Neuron (in vitro differentiated cells): ENCODE measurements at regions not wholly inside any gene's neighbourhood (a gene's known extent, or its start where the extent isn't known, plus 50 kb on each side); places are given as distances from the start of the nearest gene placed in this dataset.
"Not testable (repeated sequence)": the region's sequence is repeated elsewhere in the genome, so short reads cannot be mapped to it uniquely, and the experiment has no call there.

Experiments
- H2AFZ ChIP-seq: one replicate; pipeline ENCODE4 v1.6.1; 2013; ENCODE audit warnings: low read depth, mild to moderate bottlenecking, inconsistent platforms, low read length, moderate library complexity
- H3K27me3 ChIP-seq: one replicate; pipeline ENCODE4 v1.6.1; 2013; ENCODE audit warnings: low read length; ENCODE audit not compliant: insufficient read depth
- H3K36me3 ChIP-seq: one replicate; pipeline ENCODE4 v1.6.1; 2013; ENCODE audit warnings: low read length; ENCODE audit not compliant: insufficient read depth
- H3K4me1 ChIP-seq: one replicate; pipeline ENCODE4 v1.6.1; 2013; ENCODE audit warnings: low read length; ENCODE audit not compliant: insufficient read depth
- H3K4me3 ChIP-seq: 2 replicates; pipeline ENCODE4 v1.5.1; 2013; ENCODE audit warnings: mild to moderate bottlenecking, low read length, moderate library complexity
- H3K9me3 ChIP-seq: one replicate; pipeline ENCODE4 v1.6.1; 2013; ENCODE audit warnings: low read length

DNA sequence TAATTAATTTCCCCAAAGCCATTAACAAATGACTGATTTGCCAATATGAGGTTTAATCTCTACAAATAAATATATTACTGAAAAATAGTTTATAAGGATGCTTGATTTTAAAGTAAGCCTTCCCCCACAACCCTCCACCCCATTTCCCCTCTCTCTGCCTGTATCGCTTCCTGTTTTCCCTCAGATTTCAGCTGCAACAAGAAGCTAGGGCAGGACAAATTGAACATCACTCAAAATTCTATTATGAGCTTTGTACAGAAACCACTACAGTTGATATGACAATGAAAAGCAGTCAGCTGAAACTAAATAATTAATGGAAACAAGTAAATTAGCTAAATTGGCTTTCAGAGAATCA is 109.0 kb upstream of the SP4 start:
- Histone ChIP-seq H3K4me3 (no peak overlapping the region), H3K4me1 (peaks cover 4% of the 10 kb centered on the region), H3K36me3 (no peaks in the 10 kb centered on the region), H3K27me3 (no peaks in the 10 kb centered on the region), H3K9me3 (no peaks in the 10 kb centered on the region), H2AFZ (no peak overlapping the region)

DNA sequence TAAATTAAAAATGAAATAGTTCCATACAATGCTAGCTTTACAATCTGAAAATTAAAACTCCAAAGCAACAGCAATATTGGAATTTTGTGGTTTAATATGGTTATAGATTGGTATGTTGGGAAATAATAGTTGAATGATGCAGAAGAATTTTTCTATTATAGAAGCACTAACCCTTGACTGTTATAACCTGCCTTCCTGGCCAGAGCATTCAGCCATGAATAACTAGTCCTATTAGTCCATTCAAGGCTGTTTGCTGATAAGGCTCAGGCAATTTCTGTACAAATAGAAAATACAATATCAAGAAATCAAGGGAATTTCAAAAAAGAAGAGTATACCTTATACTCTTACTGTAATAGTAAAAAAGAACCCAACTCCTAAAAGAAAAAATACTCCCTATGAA is 101.6 kb upstream of the SP4 start:
- no peak overlapping the region for H3K4me3 ChIP-seq
- no peaks in the 10 kb centered on the region for H3K4me1 ChIP-seq
- H3K27me3 ChIP-seq, result no peaks in the 10 kb centered on the region
- H3K9me3 ChIP-seq, result no peaks in the 10 kb centered on the region
- H3K36me3 ChIP-seq, result no peaks in the 10 kb centered on the region
- no peak overlapping the region for H2AFZ ChIP-seq

DNA sequence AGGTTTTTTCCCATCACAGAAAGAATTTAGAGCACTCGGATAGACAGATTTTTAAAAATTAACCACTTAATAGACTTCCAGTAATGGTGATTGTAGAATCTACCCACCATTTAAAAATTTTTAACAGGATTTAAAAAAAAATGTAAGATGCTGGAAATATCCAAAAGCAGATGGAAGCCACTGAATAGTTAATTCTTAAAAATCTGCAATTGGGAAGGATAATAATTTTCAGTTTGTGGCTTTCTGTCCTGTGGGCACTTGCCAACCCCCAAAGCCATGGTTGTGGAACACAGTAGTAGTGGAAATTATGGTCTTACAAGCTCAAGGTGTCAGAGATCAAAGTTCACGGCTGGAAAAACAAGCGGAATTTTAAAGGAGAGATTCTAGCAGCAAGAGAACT is 101.0 kb upstream of the SP4 start:
- Histone ChIP-seq H3K4me3 (no peak overlapping the region), H3K27me3 (no peaks in the 10 kb centered on the region), H3K36me3 (no peaks in the 10 kb centered on the region), H3K4me1 (no peaks in the 10 kb centered on the region), H3K9me3 (no peaks in the 10 kb centered on the region), H2AFZ (no peak overlapping the region)

- Histone ChIP-seq H3K27me3 (no peaks in the 10 kb centered on the region), H3K4me1 (no peaks in the 10 kb centered on the region), H3K4me3 (no peak overlapping the region), H3K9me3 (no peaks in the 10 kb centered on the region), H2AFZ (no peak overlapping the region), H3K36me3 (no peaks in the 10 kb centered on the region)
Observed at GRCh38 chr7:21327422-21328409, 100.2 kb upstream of the SP4 start.

GRCh38 chr7:21330462-21331178 is 97.3 kb upstream of the SP4 start:
- H3K4me3 ChIP-seq, result no peak overlapping the region
- H3K9me3 ChIP-seq, result no peaks in the 10 kb centered on the region
- H2AFZ ChIP-seq, result no peak overlapping the region
- H3K4me1 ChIP-seq, result no peaks in the 10 kb centered on the region
- H3K27me3 ChIP-seq, result no peaks in the 10 kb centered on the region
- H3K36me3 ChIP-seq, result no peaks in the 10 kb centered on the region

DNA sequence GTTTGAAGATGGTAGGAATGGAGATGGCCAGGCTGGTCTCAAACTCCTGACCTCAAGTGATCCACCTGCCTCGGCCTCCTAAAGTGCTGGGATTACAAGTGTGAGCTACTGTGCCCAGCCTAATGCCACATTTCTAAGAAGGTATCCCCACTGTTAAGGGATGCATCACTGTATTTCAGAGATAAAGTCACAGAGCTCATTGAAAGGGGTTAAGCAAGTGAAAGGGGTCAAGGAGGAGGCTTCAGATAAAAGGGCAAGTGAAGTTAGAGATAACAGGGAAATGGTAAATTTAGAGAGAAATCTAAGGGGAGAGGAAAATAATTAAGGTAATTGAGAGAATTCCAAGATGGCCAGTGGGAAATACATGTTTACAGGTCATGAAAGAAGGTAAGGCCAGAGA is 93.0 kb upstream of the SP4 start:
- no peaks in the 10 kb centered on the region for H3K36me3 ChIP-seq
- no peaks in the 10 kb centered on the region for H3K4me1 ChIP-seq
- H2AFZ ChIP-seq, result no peak overlapping the region
- no peaks in the 10 kb centered on the region for H3K27me3 ChIP-seq
- H3K9me3 ChIP-seq, result no peaks in the 10 kb centered on the region
- H3K4me3 ChIP-seq, result no peak overlapping the region

DNA sequence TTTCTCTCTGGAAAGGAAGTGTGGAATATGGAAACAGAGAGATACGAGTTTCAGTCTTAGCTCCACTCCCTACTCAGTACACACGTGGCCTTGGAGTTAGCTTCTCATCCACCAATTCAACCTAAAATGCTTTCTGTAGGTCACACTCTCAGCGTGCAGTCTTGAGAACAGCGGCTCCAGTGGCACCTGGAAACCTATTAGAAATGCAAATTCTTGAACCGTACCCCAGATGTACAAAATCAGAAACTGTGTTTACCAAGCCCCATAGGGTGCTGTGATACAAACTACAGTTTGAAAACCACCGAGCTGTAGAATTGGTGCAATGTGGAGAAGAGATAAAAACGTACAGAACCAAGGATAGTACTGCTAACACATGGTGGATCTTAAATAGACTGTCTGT is 91.1 kb upstream of the SP4 start:
- H2AFZ ChIP-seq, result no peak overlapping the region
- no peaks in the 10 kb centered on the region for H3K36me3 ChIP-seq
- H3K9me3 ChIP-seq, result no peaks in the 10 kb centered on the region
- H3K4me1 ChIP-seq, result no peaks in the 10 kb centered on the region
- H3K27me3 ChIP-seq, result no peaks in the 10 kb centered on the region
- no peak overlapping the region for H3K4me3 ChIP-seq

- Histone ChIP-seq H3K27me3 (no peaks in the 10 kb centered on the region), H3K4me3 (no peak overlapping the region), H2AFZ (no peak overlapping the region), H3K4me1 (no peaks in the 10 kb centered on the region), H3K9me3 (no peaks in the 10 kb centered on the region), H3K36me3 (no peaks in the 10 kb centered on the region)
Observed at GRCh38 chr7:21338728-21339164, 89.1 kb upstream of the SP4 start.

- H3K4me3 ChIP-seq, H3K4me1 ChIP-seq, H2AFZ ChIP-seq, H3K9me3 ChIP-seq, H3K27me3 ChIP-seq, H3K36me3 ChIP-seq: not testable (repeated sequence)
Observed at GRCh38 chr7:21344900-21345299, 83.0 kb upstream of the SP4 start.

DNA sequence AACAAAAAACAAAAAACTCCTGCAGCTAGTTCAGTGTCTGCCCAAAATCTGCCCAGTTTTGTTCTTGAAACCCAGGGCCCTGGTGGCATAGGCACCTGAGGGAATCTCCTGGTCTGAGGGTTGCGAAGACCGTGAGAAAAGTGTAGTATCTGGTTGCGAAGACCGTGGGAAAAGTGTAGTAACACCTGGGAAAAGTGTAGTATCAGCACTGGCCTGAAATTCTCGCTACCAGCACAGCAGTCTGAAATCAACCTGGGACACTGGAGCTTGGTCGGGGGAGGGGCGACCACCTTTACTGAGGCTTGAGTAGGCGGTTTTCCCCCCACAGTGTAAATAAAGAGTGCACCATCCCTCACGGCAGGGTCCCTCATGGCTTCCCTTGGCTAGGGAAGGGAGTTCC is 82.5 kb upstream of the SP4 start:
- Histone ChIP-seq H3K27me3 (no peaks in the 10 kb centered on the region), H3K9me3 (no peaks in the 10 kb centered on the region), H2AFZ (no peak overlapping the region), H3K4me3 (no peak overlapping the region), H3K4me1 (no peaks in the 10 kb centered on the region), H3K36me3 (no peaks in the 10 kb centered on the region)

- Histone ChIP-seq H3K4me3 (no peak overlapping the region), H3K4me1 (no peaks in the 10 kb centered on the region), H3K36me3 (no peaks in the 10 kb centered on the region), H3K9me3 (no peaks in the 10 kb centered on the region), H3K27me3 (no peaks in the 10 kb centered on the region), H2AFZ (no peak overlapping the region)
Observed at GRCh38 chr7:21346297-21346696, 81.6 kb upstream of the SP4 start.

- Histone ChIP-seq H3K9me3 (no peaks in the 10 kb centered on the region), H3K36me3 (no peaks in the 10 kb centered on the region), H3K27me3 (no peaks in the 10 kb centered on the region), H2AFZ (no peak overlapping the region), H3K4me3 (no peak overlapping the region), H3K4me1 (no peaks in the 10 kb centered on the region)
Observed at GRCh38 chr7:21352540-21353387, 75.1 kb upstream of the SP4 start.

DNA sequence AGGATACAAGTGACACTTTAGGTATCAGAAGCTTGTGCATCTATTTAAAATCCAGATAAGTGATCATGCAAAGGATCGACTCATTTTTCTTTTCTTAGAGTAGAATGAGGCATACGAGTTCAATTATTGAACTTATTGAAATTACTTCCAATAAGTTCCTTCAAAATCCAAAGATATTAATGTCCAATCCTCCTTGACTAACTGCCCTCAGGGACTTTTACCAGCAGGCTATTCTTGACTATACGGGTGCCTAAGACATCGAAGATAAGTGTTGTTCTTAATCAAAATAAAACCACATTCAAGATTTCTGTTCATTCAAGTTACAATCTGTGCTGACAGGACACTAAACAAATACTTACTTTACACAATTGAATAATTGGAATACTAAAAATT is 74.5 kb upstream of the SP4 start:
- Histone ChIP-seq H3K9me3 (no peaks in the 10 kb centered on the region), H3K4me3 (no peak overlapping the region), H3K36me3 (no peaks in the 10 kb centered on the region), H3K4me1 (no peaks in the 10 kb centered on the region), H2AFZ (no peak overlapping the region), H3K27me3 (no peaks in the 10 kb centered on the region)
